SJCRH30 (cell line): ENCODE measurements at regions not wholly inside any gene's neighbourhood (a gene's known extent, or its start where the extent isn't known, plus 50 kb on each side); places are given as distances from the start of the nearest gene placed in this dataset.

Experiments used
- DNase-seq, 2 experiments: peaks; one replicate each; pipeline ENCODE4 v3.0.0-alpha.2; 2015 to 2020
- H3K27ac ChIP-seq: fragments of 250-450 bp; sonication (Bioruptor Pico); 2 replicates; pipeline ENCODE4 v1.5.1; 2020; ENCODE audit warnings: mild to moderate bottlenecking, moderate library complexity
- H3K27me3 ChIP-seq: fragments of 250-450 bp; sonication (Bioruptor Pico); 2 replicates; pipeline ENCODE4 v1.5.1; 2020; ENCODE audit warnings: mild to moderate bottlenecking, moderate library complexity
- H3K36me3 ChIP-seq: fragments of 250-450 bp; sonication (Bioruptor Pico); 2 replicates; pipeline ENCODE4 v1.5.1; 2020; ENCODE audit warnings: mild to moderate bottlenecking, moderate library complexity
- H3K4me1 ChIP-seq: fragments of 250-450 bp; sonication (Bioruptor Pico); 2 replicates; pipeline ENCODE4 v1.5.1; 2020; ENCODE audit warnings: mild to moderate bottlenecking, moderate library complexity
- H3K4me3 ChIP-seq: fragments of 250-450 bp; sonication (Bioruptor Pico); 2 replicates; pipeline ENCODE4 v1.5.1; 2020; ENCODE audit warnings: mild to moderate bottlenecking, moderate library complexity
- H3K9me3 ChIP-seq: fragments of 250-450 bp; sonication (Bioruptor Pico); replicated peaks from 2 replicates; pipeline ENCODE4 v1.5.1; 2020; ENCODE audit warnings: mild to moderate bottlenecking, moderate library complexity

- no peak overlapping the region for H3K4me3 ChIP-seq
- no peak for DNase-seq
- H3K36me3 ChIP-seq, result no peaks in the 10 kb centered on the region
- no peak overlapping the region for H3K27ac ChIP-seq
- H3K9me3 ChIP-seq, result no peaks in the 10 kb centered on the region
- no peaks in the 10 kb centered on the region for H3K27me3 ChIP-seq
- 0 out of 2 replicates have a peak, but pooled peaks cover 3% of the 10 kb centered on the region for H3K4me1 ChIP-seq
Observed at GRCh38 chr1:239897458-239897857, 194.2 kb upstream of the FMN2 start.

GRCh38 chr1:239898062-239898730 lies 193.5 kb upstream of the FMN2 start:
- Histone ChIP-seq H3K27ac (no peak overlapping the region), H3K4me3 (no peak overlapping the region), H3K27me3 (no peaks in the 10 kb centered on the region), H3K36me3 (no peaks in the 10 kb centered on the region), H3K9me3 (no peaks in the 10 kb centered on the region), H3K4me1 (0 out of 2 replicates have a peak, but pooled peaks cover 3% of the 10 kb centered on the region)
- peak; percentile 75 to 87 for DNase-seq

GRCh38 chr1:239899747-239900146 lies 191.9 kb upstream of the FMN2 start:
- Histone ChIP-seq H3K4me3 (no peak overlapping the region), H3K4me1 (0 out of 2 replicates have a peak, but pooled peaks cover 3% of the 10 kb centered on the region), H3K9me3 (no peaks in the 10 kb centered on the region), H3K36me3 (no peaks in the 10 kb centered on the region), H3K27me3 (no peaks in the 10 kb centered on the region), H3K27ac (no peak overlapping the region)
- DNase-seq, result peak in 1 of 2 experiments; percentile 7

GRCh38 chr1:239906394-239906793 lies 185.3 kb upstream of the FMN2 start:
- Histone ChIP-seq H3K36me3 (no peaks in the 10 kb centered on the region), H3K4me3 (no peak overlapping the region), H3K27me3 (no peaks in the 10 kb centered on the region), H3K9me3 (no peaks in the 10 kb centered on the region), H3K27ac (no peak overlapping the region), H3K4me1 (no peaks in the 10 kb centered on the region)
- DNase-seq, result no peak

- Histone ChIP-seq H3K27me3 (no peaks in the 10 kb centered on the region), H3K4me1 (no peaks in the 10 kb centered on the region), H3K27ac (no peak overlapping the region), H3K9me3 (no peaks in the 10 kb centered on the region), H3K4me3 (no peak overlapping the region), H3K36me3 (no peaks in the 10 kb centered on the region)
- DNase-seq, result no peak
Observed at GRCh38 chr1:239909898-239910297, 181.8 kb upstream of the FMN2 start.

GRCh38 chr1:239912471-239912870 lies 179.2 kb upstream of the FMN2 start:
- Histone ChIP-seq H3K27ac (no peak overlapping the region), H3K9me3 (no peaks in the 10 kb centered on the region), H3K4me1 (no peaks in the 10 kb centered on the region), H3K36me3 (no peaks in the 10 kb centered on the region), H3K4me3 (no peak overlapping the region), H3K27me3 (no peaks in the 10 kb centered on the region)
- no peak for DNase-seq

- H3K27me3 ChIP-seq, result no peaks in the 10 kb centered on the region
- H3K36me3 ChIP-seq, result no peaks in the 10 kb centered on the region
- no peaks in the 10 kb centered on the region for H3K4me1 ChIP-seq
- no peak overlapping the region for H3K4me3 ChIP-seq
- H3K27ac ChIP-seq, result no peak overlapping the region
- no peaks in the 10 kb centered on the region for H3K9me3 ChIP-seq
- DNase-seq, result no peak
Observed at GRCh38 chr1:239913141-239913585, 178.5 kb upstream of the FMN2 start.

GRCh38 chr1:239914751-239915231 lies 176.9 kb upstream of the FMN2 start:
- no peak for DNase-seq
- Histone ChIP-seq H3K4me3 (no peak overlapping the region), H3K9me3 (no peaks in the 10 kb centered on the region), H3K36me3 (no peaks in the 10 kb centered on the region), H3K4me1 (no peaks in the 10 kb centered on the region), H3K27me3 (no peaks in the 10 kb centered on the region), H3K27ac (no peak overlapping the region)

GRCh38 chr1:239918634-239919033 lies 173.0 kb upstream of the FMN2 start:
- no peaks in the 10 kb centered on the region for H3K27me3 ChIP-seq
- no peaks in the 10 kb centered on the region for H3K9me3 ChIP-seq
- no peak overlapping the region for H3K4me3 ChIP-seq
- DNase-seq, result no peak
- H3K36me3 ChIP-seq, result no peaks in the 10 kb centered on the region
- H3K27ac ChIP-seq, result no peak overlapping the region
- H3K4me1 ChIP-seq, result no peaks in the 10 kb centered on the region

- H3K27ac ChIP-seq, result no peak overlapping the region
- DNase-seq, result no peak
- H3K9me3 ChIP-seq, result no peaks in the 10 kb centered on the region
- no peaks in the 10 kb centered on the region for H3K27me3 ChIP-seq
- no peaks in the 10 kb centered on the region for H3K36me3 ChIP-seq
- H3K4me3 ChIP-seq, result no peak overlapping the region
- H3K4me1 ChIP-seq, result no peaks in the 10 kb centered on the region
Observed at GRCh38 chr1:239920214-239920613, 171.5 kb upstream of the FMN2 start.

- H3K4me3 ChIP-seq, result no peak overlapping the region
- no peaks in the 10 kb centered on the region for H3K4me1 ChIP-seq
- no peaks in the 10 kb centered on the region for H3K36me3 ChIP-seq
- H3K27me3 ChIP-seq, result no peaks in the 10 kb centered on the region
- no peaks in the 10 kb centered on the region for H3K9me3 ChIP-seq
- no peak for DNase-seq
- no peak overlapping the region for H3K27ac ChIP-seq
Observed at GRCh38 chr1:239922778-239923522, 168.7 kb upstream of the FMN2 start.

- H3K9me3 ChIP-seq, result no peaks in the 10 kb centered on the region
- no peak for DNase-seq
- no peak overlapping the region for H3K4me3 ChIP-seq
- H3K27me3 ChIP-seq, result no peaks in the 10 kb centered on the region
- H3K27ac ChIP-seq, result no peak overlapping the region
- H3K4me1 ChIP-seq, result no peaks in the 10 kb centered on the region
- no peaks in the 10 kb centered on the region for H3K36me3 ChIP-seq
Observed at GRCh38 chr1:239924741-239925350, 166.8 kb upstream of the FMN2 start.

GRCh38 chr1:239926184-239926583 lies 165.5 kb upstream of the FMN2 start:
- H3K9me3 ChIP-seq, result no peaks in the 10 kb centered on the region
- no peaks in the 10 kb centered on the region for H3K27me3 ChIP-seq
- no peak overlapping the region for H3K27ac ChIP-seq
- H3K36me3 ChIP-seq, result no peaks in the 10 kb centered on the region
- H3K4me1 ChIP-seq, result no peaks in the 10 kb centered on the region
- DNase-seq, result no peak
- H3K4me3 ChIP-seq, result no peak overlapping the region

GRCh38 chr1:239929317-239929716 lies 162.4 kb upstream of the FMN2 start:
- Histone ChIP-seq H3K4me3 (no peak overlapping the region), H3K4me1 (no peaks in the 10 kb centered on the region), H3K27me3 (no peaks in the 10 kb centered on the region), H3K36me3 (no peaks in the 10 kb centered on the region), H3K9me3 (no peaks in the 10 kb centered on the region), H3K27ac (no peak overlapping the region)
- DNase-seq, result no peak

GRCh38 chr1:239930686-239931262 lies 160.9 kb upstream of the FMN2 start:
- H3K27me3 ChIP-seq, result no peaks in the 10 kb centered on the region
- no peak overlapping the region for H3K4me3 ChIP-seq
- H3K36me3 ChIP-seq, result no peaks in the 10 kb centered on the region
- H3K27ac ChIP-seq, result no peak overlapping the region
- H3K9me3 ChIP-seq, result no peaks in the 10 kb centered on the region
- no peak for DNase-seq
- H3K4me1 ChIP-seq, result no peaks in the 10 kb centered on the region
